ENCODE measurements at regions not wholly inside any gene's neighbourhood (a gene's known extent, or its start where the extent isn't known, plus 50 kb on each side); places are given as distances from the start of the nearest gene placed in this dataset.
"Not testable (repeated sequence)": the region's sequence is repeated elsewhere in the genome, so short reads cannot be mapped to it uniquely, and the experiment has no call there.

DNA sequence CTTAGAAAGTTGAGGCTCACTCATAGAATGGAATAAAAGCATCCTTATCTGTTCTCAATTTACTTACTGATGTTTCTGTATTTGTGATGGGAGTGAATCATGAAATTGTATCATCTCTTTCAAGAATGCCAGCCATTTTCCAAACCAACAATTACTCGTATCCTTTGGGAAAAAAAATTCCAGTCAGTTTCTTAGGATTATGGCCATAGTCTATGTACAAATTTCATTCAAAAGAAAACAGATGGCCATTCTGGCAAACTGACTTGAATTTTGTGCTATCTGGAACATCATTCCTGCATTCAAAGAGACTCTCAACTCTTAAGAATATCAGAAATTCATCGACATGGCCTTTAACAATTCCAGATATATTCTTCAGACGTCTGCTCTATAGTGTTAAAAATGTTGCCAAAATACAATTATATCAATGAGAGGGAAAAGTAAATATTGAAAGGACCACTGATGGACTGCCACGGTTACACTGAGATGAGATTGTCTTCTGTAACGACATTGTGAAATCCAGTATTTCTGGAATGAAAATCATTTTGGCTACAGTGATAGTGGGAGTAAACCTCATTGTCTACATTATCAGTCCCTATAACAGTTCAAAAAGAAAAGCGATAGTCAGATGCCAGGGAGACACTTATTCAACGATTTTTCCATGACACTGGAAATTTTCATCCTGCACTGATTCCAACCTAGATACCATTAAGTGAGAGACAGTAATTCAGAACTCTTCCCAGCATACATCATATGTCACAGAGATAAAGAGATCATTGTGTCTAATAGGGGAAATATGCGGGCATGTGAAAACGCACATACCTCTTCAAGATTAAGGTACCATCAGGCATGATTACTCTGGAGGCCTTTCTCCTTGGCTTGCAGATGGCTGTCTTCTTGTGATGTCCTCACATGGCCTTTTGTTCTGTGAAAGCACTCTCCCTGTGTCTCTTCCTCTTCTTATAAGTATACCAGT, 953.8 kb upstream of the ALCAM start:
- intact Hi-C loops (cut with micrococcal nuclease) = no loop called here
- H3K36me3 Mint-ChIP-seq (ENCODE audit: low read depth) = no peaks in the 10 kb centered on the region
- no peak for DNase-seq (ENCODE audit: low spot score)
- no peaks in the 10 kb centered on the region for H3K4me1 Mint-ChIP-seq (ENCODE audit: low read depth)
- no peaks in the 10 kb centered on the region for H3K27me3 Mint-ChIP-seq (ENCODE audit: insufficient read depth)
- H3K4me3 Mint-ChIP-seq = no peak overlapping the region
- no peaks in the 10 kb centered on the region for H3K9me3 Mint-ChIP-seq
- H3K27ac Mint-ChIP-seq = no peak overlapping the region

DNA sequence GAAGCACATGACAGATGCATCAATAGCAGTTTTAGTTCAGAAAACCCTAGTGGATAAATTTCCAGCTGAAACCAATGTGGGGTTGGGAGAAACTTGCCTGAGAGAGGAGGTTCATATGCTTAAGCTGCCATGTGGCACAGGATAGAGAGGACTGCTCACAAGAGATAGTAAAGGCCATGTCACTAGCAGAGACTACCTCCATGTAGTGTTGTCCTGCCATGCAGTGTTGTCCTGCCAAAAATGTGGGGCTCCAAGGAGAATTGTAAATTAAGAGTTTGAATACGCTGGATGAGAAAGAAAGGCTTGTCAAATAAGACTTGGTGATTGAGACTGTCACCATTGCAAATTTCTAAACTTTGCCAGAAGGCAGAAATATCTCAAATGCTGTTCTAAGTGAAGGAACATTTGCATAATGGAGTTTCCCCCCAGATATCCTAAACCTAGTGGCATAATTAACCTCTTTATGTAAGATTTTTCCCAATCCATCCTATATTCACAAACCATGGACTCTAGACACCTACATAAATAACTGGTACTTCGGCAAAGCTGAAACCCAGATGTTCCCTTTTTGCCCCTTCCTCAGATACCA, 938.3 kb upstream of the ALCAM start:
- intact Hi-C loops (cut with micrococcal nuclease) = no loop called here
- H3K9me3 Mint-ChIP-seq = no peaks in the 10 kb centered on the region
- no peaks in the 10 kb centered on the region for H3K36me3 Mint-ChIP-seq (ENCODE audit: low read depth)
- H3K27me3 Mint-ChIP-seq (ENCODE audit: insufficient read depth) = no peaks in the 10 kb centered on the region
- no peak overlapping the region for H3K4me3 Mint-ChIP-seq
- DNase-seq (ENCODE audit: low spot score) = no peak
- no peak overlapping the region for H3K27ac Mint-ChIP-seq
- no peaks in the 10 kb centered on the region for H3K4me1 Mint-ChIP-seq (ENCODE audit: low read depth)

DNA sequence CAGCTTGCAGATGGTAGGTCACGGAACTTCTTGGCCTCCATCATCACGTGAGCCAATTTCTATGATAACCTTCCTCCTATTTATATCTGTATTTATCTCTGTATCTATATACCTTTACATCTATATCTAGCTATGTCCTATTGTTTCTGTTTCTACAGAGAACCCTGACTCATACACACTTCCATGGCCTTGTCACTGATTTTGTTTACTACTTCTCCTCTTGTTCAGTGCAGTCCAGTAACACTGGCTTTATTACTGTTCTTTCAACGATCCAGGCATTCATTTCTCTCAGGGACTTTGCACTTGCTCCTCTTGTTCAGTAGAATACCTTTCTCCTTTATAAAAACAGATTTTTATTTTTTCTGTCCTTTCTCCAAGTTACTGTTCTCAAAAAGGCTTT, 937.0 kb upstream of the ALCAM start:
- Mint-ChIP-seq H3K9me3 (no peaks in the 10 kb centered on the region), H3K36me3 (ENCODE audit: low read depth) (no peaks in the 10 kb centered on the region), H3K27ac (no peak overlapping the region), H3K27me3 (ENCODE audit: insufficient read depth) (no peaks in the 10 kb centered on the region), H3K4me1 (ENCODE audit: low read depth) (no peaks in the 10 kb centered on the region), H3K4me3 (no peak overlapping the region)
- intact Hi-C loops (cut with micrococcal nuclease) = no loop called here
- DNase-seq (ENCODE audit: low spot score) = no peak

DNA sequence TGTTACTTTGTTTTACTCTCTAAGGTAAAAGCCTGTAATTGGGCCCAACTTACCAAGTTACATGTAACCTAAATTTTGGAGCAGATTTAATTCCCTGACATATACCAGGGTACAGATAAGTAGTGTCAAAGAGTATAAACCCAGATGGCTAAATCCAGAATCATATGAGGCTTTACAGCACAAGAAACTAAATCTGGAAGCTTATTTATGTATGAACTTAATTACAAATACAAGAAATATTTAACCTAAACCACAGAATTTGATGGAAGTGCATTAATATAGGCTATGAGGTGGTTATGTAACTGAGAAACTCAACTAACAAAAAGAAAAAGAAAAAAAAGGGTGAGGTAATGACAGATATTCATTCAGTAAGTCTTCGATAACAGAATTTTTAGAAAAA, 930.2 kb upstream of the ALCAM start:
- H3K4me1 Mint-ChIP-seq (ENCODE audit: low read depth) = no peaks in the 10 kb centered on the region

DNA sequence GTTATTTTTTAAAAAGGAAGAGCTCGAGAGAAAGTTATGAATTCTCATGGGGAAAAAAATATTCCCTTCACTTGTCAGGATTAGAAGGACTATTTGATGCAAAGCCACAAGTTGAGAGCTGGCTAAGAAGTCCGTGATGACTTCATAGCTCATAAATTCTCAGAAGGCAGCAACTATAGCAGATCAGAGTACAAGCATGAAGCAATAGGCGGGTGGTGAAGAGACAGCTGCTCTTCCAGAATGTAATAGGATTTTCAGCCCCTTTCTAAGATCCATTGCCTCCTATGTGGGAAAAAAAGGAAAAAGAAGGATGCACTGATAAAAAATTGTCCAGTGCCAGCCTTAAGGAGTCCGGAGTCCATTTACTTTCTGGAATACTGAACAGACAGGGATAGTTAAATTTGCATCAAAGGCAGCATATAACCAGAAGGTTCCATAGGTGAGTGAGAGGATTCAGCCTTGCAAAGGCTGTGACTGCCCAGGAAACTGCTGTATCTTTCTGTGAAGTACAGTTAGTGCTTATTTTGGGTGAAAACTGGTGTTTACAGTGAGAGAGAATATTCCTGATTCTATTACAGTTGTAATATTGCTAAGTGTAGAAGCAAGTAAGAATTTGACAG, 929.5 kb upstream of the ALCAM start:
- H3K36me3 Mint-ChIP-seq (ENCODE audit: low read depth) = no peaks in the 10 kb centered on the region
- H3K27me3 Mint-ChIP-seq (ENCODE audit: insufficient read depth) = no peaks in the 10 kb centered on the region
- no peak overlapping the region for H3K27ac Mint-ChIP-seq
- intact Hi-C loops (cut with micrococcal nuclease) = no loop called here
- no peaks in the 10 kb centered on the region for H3K9me3 Mint-ChIP-seq
- no peak for DNase-seq (ENCODE audit: low spot score)
- no peak overlapping the region for H3K4me3 Mint-ChIP-seq
- H3K4me1 Mint-ChIP-seq (ENCODE audit: low read depth) = no peaks in the 10 kb centered on the region

More for the DNA sequence above, 930.2 kb upstream of the ALCAM start:
- no peak for DNase-seq (ENCODE audit: low spot score)
- no peaks in the 10 kb centered on the region for H3K9me3 Mint-ChIP-seq
- H3K27me3 Mint-ChIP-seq (ENCODE audit: insufficient read depth) = no peaks in the 10 kb centered on the region
- no peaks in the 10 kb centered on the region for H3K36me3 Mint-ChIP-seq (ENCODE audit: low read depth)
- intact Hi-C loops (cut with micrococcal nuclease) = no loop called here
- no peak overlapping the region for H3K4me3 Mint-ChIP-seq
- H3K27ac Mint-ChIP-seq = no peak overlapping the region

DNA sequence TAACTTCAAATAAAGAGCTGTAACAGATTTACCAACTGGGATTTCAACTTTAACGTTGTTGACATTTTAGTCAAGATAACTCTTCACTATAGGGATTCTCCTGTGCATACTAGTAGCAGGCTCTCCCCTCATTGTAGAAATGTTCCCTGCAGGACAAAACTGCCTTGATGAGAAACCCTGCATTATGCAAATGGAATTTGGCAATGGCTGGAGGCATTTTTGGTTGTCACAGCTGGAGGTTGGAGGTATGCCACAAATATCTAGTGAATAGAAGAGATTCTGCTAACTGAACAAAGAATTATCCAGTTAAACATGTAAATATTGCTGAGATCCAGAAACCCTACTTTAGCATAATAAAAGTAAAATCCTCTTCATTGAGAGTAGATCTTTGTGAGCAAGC, 928.8 kb upstream of the ALCAM start:
- H3K27me3 Mint-ChIP-seq (ENCODE audit: insufficient read depth) = no peaks in the 10 kb centered on the region
- H3K36me3 Mint-ChIP-seq (ENCODE audit: low read depth) = no peaks in the 10 kb centered on the region
- no peak overlapping the region for H3K4me3 Mint-ChIP-seq
- H3K4me1 Mint-ChIP-seq (ENCODE audit: low read depth) = no peaks in the 10 kb centered on the region
- intact Hi-C loops (cut with micrococcal nuclease) = no loop called here
- DNase-seq (ENCODE audit: low spot score) = no peak
- H3K9me3 Mint-ChIP-seq = no peaks in the 10 kb centered on the region
- no peak overlapping the region for H3K27ac Mint-ChIP-seq

DNA sequence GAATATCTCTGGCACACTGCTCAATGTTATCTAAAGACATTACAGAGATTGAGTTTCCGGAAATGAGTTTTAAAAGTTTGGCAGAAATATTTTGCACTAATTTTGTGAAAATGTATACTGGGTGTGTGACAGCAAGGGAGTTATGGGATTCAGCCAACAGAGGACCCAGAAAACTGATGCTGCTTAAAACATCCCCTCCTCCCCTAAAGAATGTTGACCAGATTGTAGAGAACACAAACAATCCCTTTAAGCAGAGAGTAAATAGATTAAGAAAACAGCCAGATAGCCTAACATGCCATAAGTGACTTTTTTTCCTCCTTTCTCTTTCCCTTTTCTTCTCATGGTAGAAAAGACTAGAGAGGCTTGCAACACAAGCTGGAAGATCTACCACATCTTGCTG, 928.0 kb upstream of the ALCAM start:
- intact Hi-C loops (cut with micrococcal nuclease) = no loop called here
- no peak for DNase-seq (ENCODE audit: low spot score)
- Mint-ChIP-seq H3K9me3 (no peaks in the 10 kb centered on the region), H3K4me3 (no peak overlapping the region), H3K36me3 (ENCODE audit: low read depth) (no peaks in the 10 kb centered on the region), H3K4me1 (ENCODE audit: low read depth) (no peaks in the 10 kb centered on the region), H3K27ac (no peak overlapping the region), H3K27me3 (ENCODE audit: insufficient read depth) (no peaks in the 10 kb centered on the region)

DNA sequence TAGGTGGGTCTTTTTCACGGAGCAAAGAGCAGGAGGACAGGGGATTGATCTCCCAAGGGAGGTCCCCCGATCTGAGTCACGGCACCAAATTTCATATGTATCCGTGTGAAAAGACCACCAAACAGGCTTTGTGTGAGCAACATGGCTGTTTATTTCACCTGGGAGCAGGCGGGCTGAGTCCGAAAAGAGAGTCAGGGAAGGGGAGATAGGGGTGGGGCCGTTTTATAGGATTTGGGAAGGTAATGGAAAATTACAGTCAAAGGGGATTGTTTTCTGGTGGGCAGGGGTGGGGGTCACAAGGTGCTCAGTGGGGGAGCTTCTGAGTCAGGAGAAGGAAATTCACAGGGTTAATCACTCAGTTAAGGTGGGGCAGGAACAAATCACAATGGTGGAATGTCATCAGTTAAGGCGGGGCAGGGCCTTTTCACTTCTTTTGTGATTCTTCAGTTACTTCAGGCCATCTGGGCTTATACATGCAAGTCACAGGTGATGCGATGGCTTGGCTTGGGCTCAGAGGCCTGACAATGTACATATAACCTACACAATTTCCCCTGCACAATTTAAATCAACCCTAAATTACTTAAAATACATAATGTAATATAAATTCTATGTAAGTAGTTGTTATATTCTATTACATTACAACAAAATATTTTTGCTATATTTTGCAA, 921.3 kb upstream of the ALCAM start:
- H3K4me3 Mint-ChIP-seq; H3K27ac Mint-ChIP-seq; DNase-seq (ENCODE audit: low spot score); intact Hi-C loops (cut with micrococcal nuclease); H3K9me3 Mint-ChIP-seq; H3K36me3 Mint-ChIP-seq (ENCODE audit: low read depth); H3K27me3 Mint-ChIP-seq (ENCODE audit: insufficient read depth); H3K4me1 Mint-ChIP-seq (ENCODE audit: low read depth): not testable (repeated sequence)

DNA sequence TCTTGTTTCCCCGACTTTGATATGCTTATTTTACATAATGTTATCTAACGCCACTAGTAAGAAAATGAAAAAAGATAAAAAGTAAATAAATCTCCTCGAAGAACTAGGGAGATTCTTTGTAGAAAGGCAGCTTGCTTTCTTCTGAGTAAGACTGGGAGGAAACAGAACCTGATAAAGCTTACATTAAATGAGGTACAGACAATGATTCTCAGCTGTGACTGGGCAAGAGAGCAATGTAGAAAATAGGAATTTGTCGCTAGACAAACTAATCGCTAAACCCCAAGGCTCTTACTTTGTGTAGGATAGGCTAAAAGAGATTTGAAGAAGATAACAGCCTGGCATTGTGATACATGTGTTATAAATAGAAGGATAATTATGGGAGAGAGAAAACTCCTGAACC, 919.0 kb upstream of the ALCAM start:
- Mint-ChIP-seq H3K27ac (no peak overlapping the region), H3K9me3 (no peaks in the 10 kb centered on the region), H3K4me3 (no peak overlapping the region), H3K27me3 (ENCODE audit: insufficient read depth) (peaks cover 2% of the 10 kb centered on the region), H3K4me1 (ENCODE audit: low read depth) (no peaks in the 10 kb centered on the region), H3K36me3 (ENCODE audit: low read depth) (no peaks in the 10 kb centered on the region)
- intact Hi-C loops (cut with micrococcal nuclease) = no loop called here
- no peak for DNase-seq (ENCODE audit: low spot score)

DNA sequence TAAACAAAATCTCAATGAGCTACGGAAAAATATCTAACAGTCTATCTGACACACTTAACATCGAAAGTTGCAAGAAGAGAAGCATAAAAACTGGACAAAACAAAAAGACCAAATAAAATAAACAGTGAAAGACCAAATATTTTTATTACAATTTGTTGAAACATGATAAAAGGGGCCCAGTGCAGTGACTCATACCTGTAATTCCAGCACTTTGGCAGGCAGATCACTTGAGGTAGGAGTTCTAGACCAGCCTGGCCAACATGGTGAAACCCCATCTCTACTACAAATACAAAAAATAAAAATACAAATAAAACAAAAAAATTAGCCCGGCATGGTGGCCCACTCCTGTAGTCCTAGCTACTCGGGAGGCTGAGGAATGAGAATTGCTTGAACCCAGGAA, 914.0 kb upstream of the ALCAM start:
- no peak overlapping the region for H3K27ac Mint-ChIP-seq
- H3K27me3 Mint-ChIP-seq (ENCODE audit: insufficient read depth) = no peaks in the 10 kb centered on the region
- intact Hi-C loops (cut with micrococcal nuclease) = no loop called here
- H3K4me1 Mint-ChIP-seq (ENCODE audit: low read depth) = no peaks in the 10 kb centered on the region
- DNase-seq (ENCODE audit: low spot score) = no peak
- no peak overlapping the region for H3K4me3 Mint-ChIP-seq
- H3K36me3 Mint-ChIP-seq (ENCODE audit: low read depth) = no peaks in the 10 kb centered on the region
- no peaks in the 10 kb centered on the region for H3K9me3 Mint-ChIP-seq

DNA sequence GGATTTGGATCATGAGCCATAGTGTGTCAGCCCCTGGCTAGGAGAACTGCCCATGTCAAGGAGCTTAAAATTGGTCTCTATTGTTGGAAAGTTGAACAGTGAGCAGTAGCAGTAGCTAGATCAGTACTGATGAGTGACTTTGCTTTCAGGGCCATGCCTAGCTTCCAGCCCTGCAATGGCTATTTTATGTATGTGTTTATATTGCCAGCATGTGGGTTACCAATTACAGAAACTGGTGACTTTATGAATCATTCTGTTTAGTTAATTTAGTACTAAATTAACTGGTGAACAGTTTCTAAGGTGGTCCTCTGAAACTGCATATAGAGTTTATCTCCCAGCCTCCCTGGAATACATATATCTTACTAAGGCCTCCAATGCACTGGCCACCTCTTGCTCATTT, 908.1 kb upstream of the ALCAM start:
- Mint-ChIP-seq H3K36me3 (ENCODE audit: low read depth) (no peaks in the 10 kb centered on the region), H3K9me3 (no peaks in the 10 kb centered on the region), H3K4me3 (no peak overlapping the region), H3K27ac (no peak overlapping the region), H3K4me1 (ENCODE audit: low read depth) (no peaks in the 10 kb centered on the region), H3K27me3 (ENCODE audit: insufficient read depth) (no peaks in the 10 kb centered on the region)
- intact Hi-C loops (cut with micrococcal nuclease) = no loop called here
- no peak for DNase-seq (ENCODE audit: low spot score)

DNA sequence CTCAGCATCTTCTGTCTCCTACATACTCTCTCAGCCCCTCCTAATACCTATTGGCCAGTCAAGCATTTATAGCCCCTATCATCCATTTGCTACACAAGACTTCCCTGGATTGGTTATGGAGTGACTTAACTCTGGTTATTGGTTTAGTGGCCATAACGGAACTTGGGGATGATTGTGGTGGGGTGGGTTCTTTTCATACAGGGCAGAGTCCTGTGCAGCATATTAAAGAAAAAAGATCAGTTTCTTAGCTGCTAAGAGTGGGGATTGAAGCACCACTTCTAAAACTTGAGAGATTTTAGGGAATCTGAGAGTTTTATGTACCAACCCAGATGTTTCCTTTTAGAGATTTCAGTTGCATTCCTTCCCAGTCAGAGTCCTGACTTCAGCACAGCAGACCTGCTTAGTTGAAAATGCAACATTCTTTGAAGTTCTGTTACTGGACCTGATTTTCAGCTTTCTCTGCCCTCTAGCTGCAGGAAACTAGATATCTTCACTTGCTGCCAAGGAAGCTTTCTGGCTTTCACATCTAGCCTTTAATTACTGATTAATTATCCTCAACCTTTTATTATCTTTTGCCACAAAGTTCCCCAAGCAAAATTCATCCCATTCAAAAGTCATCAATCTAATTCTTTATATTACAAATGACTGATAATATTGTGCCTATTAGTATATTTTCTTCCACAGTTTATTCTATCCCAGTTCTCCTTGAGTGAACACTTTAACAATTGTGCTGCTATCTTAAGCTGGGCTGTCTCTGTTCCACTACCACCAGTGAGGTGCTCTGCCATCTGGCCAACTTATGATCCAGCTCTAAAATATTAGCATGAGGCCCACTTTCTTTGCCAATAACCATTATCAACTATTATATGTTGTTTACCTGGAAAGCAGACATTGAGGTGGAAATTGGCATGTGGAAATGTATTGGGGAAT, 906.0 kb upstream of the ALCAM start:
- Mint-ChIP-seq H3K9me3 (peaks cover 7% of the 10 kb centered on the region), H3K36me3 (ENCODE audit: low read depth) (no peaks in the 10 kb centered on the region), H3K27me3 (ENCODE audit: insufficient read depth) (no peaks in the 10 kb centered on the region)

More for the DNA sequence above, 906.0 kb upstream of the ALCAM start:
- H3K4me3 Mint-ChIP-seq = no peak overlapping the region
- H3K27ac Mint-ChIP-seq = no peak overlapping the region
- no peaks in the 10 kb centered on the region for H3K4me1 Mint-ChIP-seq (ENCODE audit: low read depth)
- no peak for DNase-seq (ENCODE audit: low spot score)
- intact Hi-C loops (cut with micrococcal nuclease) = no loop called here
